ENCODE measurements at regions not wholly inside any gene's neighbourhood (a gene's known extent, or its start where the extent isn't known, plus 50 kb on each side); places are given as distances from the start of the nearest gene placed in this dataset.

GRCh38 chr18:57947117-57947516 is 96.9 kb upstream of the NEDD4L start:
- WGBS, 2 donors = 93 to 98% methylated on average over 3 of the region's 3 CpGs
- intact Hi-C loops (cut with DNase I) = no loop called here
- ATAC-seq = no peak
- no peaks in the 10 kb centered on the region for H3K9me3 ChIP-seq
- DNase-seq = no peak
- H3K27me3 ChIP-seq = peaks cover 0 to 3% (median 0%) of the 10 kb centered on the region in 7 donors
- TF ChIP-seq CTCF (IDR thresholded peaks at IDR 0.05) = no peak
- H3K36me3 ChIP-seq = no peaks in the 10 kb centered on the region
- no peak overlapping the region for H3K4me3 ChIP-seq
- H3K27ac ChIP-seq = no peak overlapping the region
- no peaks in the 10 kb centered on the region for H3K4me1 ChIP-seq

GRCh38 chr18:57943723-57944122 is 100.3 kb upstream of the NEDD4L start:
- Histone ChIP-seq H3K36me3 (no peaks in the 10 kb centered on the region), H3K4me3 (no peak overlapping the region), H3K27me3 (peaks cover 0 to 5% (median 3%) of the 10 kb centered on the region in 7 donors), H3K4me1 (no peaks in the 10 kb centered on the region), H3K9me3 (no peaks in the 10 kb centered on the region), H3K27ac (no peak overlapping the region)
- no peak for TF ChIP-seq CTCF (IDR thresholded peaks at IDR 0.05)
- intact Hi-C loops (cut with DNase I) = loop anchor here in 1 of 10 donors (5.0 kb wide), 1 partner anchor 51 kb away; no protein-coding TSS in a partner anchor
- DNase-seq (no peak), ATAC-seq (no peak)
- WGBS, 2 donors = 66 to 67% methylated on average over 1 of the region's 1 CpG

- DNase-seq = no peak
- WGBS, 2 donors = 92 to 97% methylated on average over 1 of the region's 1 CpG
- H3K4me1 ChIP-seq = no peaks in the 10 kb centered on the region
- H3K4me3 ChIP-seq = no peak overlapping the region
- no peak overlapping the region for H3K27ac ChIP-seq
- no peaks in the 10 kb centered on the region for H3K9me3 ChIP-seq
- intact Hi-C loops (cut with DNase I) = loop anchor here in 1 of 10 donors (5.0 kb wide), 1 partner anchor 50 kb away; no protein-coding TSS in a partner anchor
- no peak for TF ChIP-seq CTCF (IDR thresholded peaks at IDR 0.05)
- ATAC-seq = no peak
- H3K36me3 ChIP-seq = no peaks in the 10 kb centered on the region
- H3K27me3 ChIP-seq = peaks cover 0 to 10% (median 3%) of the 10 kb centered on the region in 7 donors
Measured at GRCh38 chr18:57942493-57942892, 101.5 kb upstream of the NEDD4L start.

- no peaks in the 10 kb centered on the region for H3K36me3 ChIP-seq
- H3K27ac ChIP-seq = no peak overlapping the region
- DNase-seq (no peak), ATAC-seq (no peak)
- H3K4me1 ChIP-seq = no peaks in the 10 kb centered on the region
- no peak for TF ChIP-seq CTCF (IDR thresholded peaks at IDR 0.05)
- intact Hi-C loops (cut with DNase I) = loop anchor here in 1 of 10 donors (5.0 kb wide), 1 partner anchor 50 kb away; no protein-coding TSS in a partner anchor
- H3K27me3 ChIP-seq = peaks cover 0 to 11% (median 3%) of the 10 kb centered on the region in 7 donors
- 79 to 81% methylated on average over 9 of the region's 9 CpGs for WGBS, 2 donors
- no peak overlapping the region for H3K4me3 ChIP-seq
- H3K9me3 ChIP-seq = no peaks in the 10 kb centered on the region
Measured at GRCh38 chr18:57941841-57942489, 102.1 kb upstream of the NEDD4L start.

All from heart right ventricle (tissue), 16 donors.